ENCODE measurements at regions not wholly inside any gene's neighbourhood (a gene's known extent, or its start where the extent isn't known, plus 50 kb on each side); places are given as distances from the start of the nearest gene placed in this dataset.

DNA sequence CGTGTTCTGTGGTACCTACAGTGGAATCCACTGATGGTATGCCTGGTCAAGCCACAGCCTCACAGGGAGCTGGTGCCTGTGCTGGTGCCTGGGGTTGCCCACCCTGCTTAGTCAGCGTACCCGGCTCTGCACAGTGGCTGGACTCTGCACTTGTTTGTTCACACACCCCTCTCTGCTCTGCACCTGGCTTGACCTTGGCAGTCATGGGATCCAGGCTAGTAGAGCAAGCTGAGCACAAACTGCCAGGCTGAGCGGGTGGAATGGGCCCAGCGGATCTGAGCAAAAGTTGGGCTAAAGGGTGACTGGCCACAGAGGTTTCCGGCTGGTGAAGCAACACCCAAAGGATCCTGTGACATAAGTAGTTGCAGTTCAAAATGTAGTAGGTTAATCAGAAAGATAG is 163.5 kb downstream of the CDH19 start:
- H3K4me3 ChIP-seq (ENCODE audit: low read depth, low read length) = no peak overlapping the region
- no peak for DNase-seq (ENCODE audit: low read depth, low spot score)
- TF ChIP-seq, protein P1, sequence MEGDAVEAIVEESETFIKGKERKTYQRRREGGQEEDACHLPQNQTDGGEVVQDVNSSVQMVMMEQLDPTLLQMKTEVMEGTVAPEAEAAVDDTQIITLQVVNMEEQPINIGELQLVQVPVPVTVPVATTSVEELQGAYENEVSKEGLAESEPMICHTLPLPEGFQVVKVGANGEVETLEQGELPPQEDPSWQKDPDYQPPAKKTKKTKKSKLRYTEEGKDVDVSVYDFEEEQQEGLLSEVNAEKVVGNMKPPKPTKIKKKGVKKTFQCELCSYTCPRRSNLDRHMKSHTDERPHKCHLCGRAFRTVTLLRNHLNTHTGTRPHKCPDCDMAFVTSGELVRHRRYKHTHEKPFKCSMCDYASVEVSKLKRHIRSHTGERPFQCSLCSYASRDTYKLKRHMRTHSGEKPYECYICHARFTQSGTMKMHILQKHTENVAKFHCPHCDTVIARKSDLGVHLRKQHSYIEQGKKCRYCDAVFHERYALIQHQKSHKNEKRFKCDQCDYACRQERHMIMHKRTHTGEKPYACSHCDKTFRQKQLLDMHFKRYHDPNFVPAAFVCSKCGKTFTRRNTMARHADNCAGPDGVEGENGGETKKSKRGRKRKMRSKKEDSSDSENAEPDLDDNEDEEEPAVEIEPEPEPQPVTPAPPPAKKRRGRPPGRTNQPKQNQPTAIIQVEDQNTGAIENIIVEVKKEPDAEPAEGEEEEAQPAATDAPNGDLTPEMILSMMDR (IDR thresholded peaks at IDR 0.05; ENCODE audit: low read depth, low read length) = no peak
- in situ Hi-C loops (cut with HindIII; ENCODE audit: low sequenced_read_pairs) = no loop called here

GRCh38 chr18:66439670-66440069 is 164.2 kb downstream of the CDH19 start:
- in situ Hi-C loops (cut with HindIII; ENCODE audit: low sequenced_read_pairs) = no loop called here
- TF ChIP-seq, protein P1 (IDR thresholded peaks at IDR 0.05; ENCODE audit: low read depth, low read length) = no peak
- DNase-seq (ENCODE audit: low read depth, low spot score) = no peak
- H3K4me3 ChIP-seq (ENCODE audit: low read depth, low read length) = no peak overlapping the region

GRCh38 chr18:66438711-66439536 is 165.0 kb downstream of the CDH19 start:
- H3K4me3 ChIP-seq (ENCODE audit: low read depth, low read length) = no peak overlapping the region
- TF ChIP-seq, protein P1 (IDR thresholded peaks at IDR 0.05; ENCODE audit: low read depth, low read length) = no peak
- no peak for DNase-seq (ENCODE audit: low read depth, low spot score)
- in situ Hi-C loops (cut with HindIII; ENCODE audit: low sequenced_read_pairs) = no loop called here

GRCh38 chr18:66432636-66433035 is 171.3 kb downstream of the CDH19 start:
- no peak for DNase-seq (ENCODE audit: low read depth, low spot score)
- in situ Hi-C loops (cut with HindIII; ENCODE audit: low sequenced_read_pairs) = no loop called here
- TF ChIP-seq, protein P1 (IDR thresholded peaks at IDR 0.05; ENCODE audit: low read depth, low read length) = no peak
- H3K4me3 ChIP-seq (ENCODE audit: low read depth, low read length) = no peak overlapping the region

- TF ChIP-seq, protein P1 (IDR thresholded peaks at IDR 0.05; ENCODE audit: low read depth, low read length) = no peak
- H3K4me3 ChIP-seq (ENCODE audit: low read depth, low read length) = no peak overlapping the region
- in situ Hi-C loops (cut with HindIII; ENCODE audit: low sequenced_read_pairs) = no loop called here
- DNase-seq (ENCODE audit: low read depth, low spot score) = no peak
Observed at GRCh38 chr18:66428795-66429194, 175.1 kb downstream of the CDH19 start.

- DNase-seq (ENCODE audit: low read depth, low spot score) = no peak
- TF ChIP-seq, protein P1 (IDR thresholded peaks at IDR 0.05; ENCODE audit: low read depth, low read length) = no peak
- H3K4me3 ChIP-seq (ENCODE audit: low read depth, low read length) = no peak overlapping the region
- in situ Hi-C loops (cut with HindIII; ENCODE audit: low sequenced_read_pairs) = no loop called here
Observed at GRCh38 chr18:66419400-66419799, 184.5 kb downstream of the CDH19 start.
